Effector memory CD8-positive, alpha-beta T cell (primary cell): ENCODE measurements at regions not wholly inside any gene's neighbourhood (a gene's known extent, or its start where the extent isn't known, plus 50 kb on each side); places are given as distances from the start of the nearest gene placed in this dataset.

Source experiments
- ATAC-seq: fragments of 150-1000 bp; cut with Tn5 transposase; replicated peaks from 2 replicates; pipeline ENCODE4 v1.10.0; 2021; ENCODE audit warnings: mild to moderate bottlenecking, moderate library complexity
- DNase-seq, 3 experiments: peaks; one replicate each; pipeline ENCODE4 v3.0.0; 2021
- H3K27ac Mint-ChIP-seq, 2 donors: one replicate each; pipeline ENCODE4 v1.8.0; 2022; ENCODE audit warnings: mild to moderate bottlenecking in 2 of 2, mixed read lengths in 2 of 2, moderate library complexity in 2 of 2
- H3K27me3 Mint-ChIP-seq, 2 donors: one replicate each; pipeline ENCODE4 v1.8.0; 2022; ENCODE audit warnings: mixed read lengths in 2 of 2
- H3K36me3 Mint-ChIP-seq: one replicate; pipeline ENCODE4 v1.8.0; 2022; ENCODE audit warnings: mild to moderate bottlenecking, moderate library complexity, mixed read lengths; ENCODE audit not compliant: insufficient read depth
- H3K4me1 Mint-ChIP-seq, 2 donors: one replicate each; pipeline ENCODE4 v1.8.0; 2022; ENCODE audit warnings: low read depth in 2 of 2, mixed read lengths in 2 of 2
- H3K4me3 Mint-ChIP-seq, 2 donors: one replicate each; pipeline ENCODE4 v1.8.0; 2022; ENCODE audit warnings: mild to moderate bottlenecking in 2 of 2, mixed read lengths in 2 of 2, moderate library complexity in 2 of 2
- H3K9me3 Mint-ChIP-seq, 2 donors: one replicate each; pipeline ENCODE4 v1.8.0; 2022; ENCODE audit warnings: mixed read lengths in 2 of 2

- peaks cover 27 to 51% of the 10 kb centered on the region in 2 donors for H3K27me3 Mint-ChIP-seq
- no peaks in the 10 kb centered on the region for H3K4me1 Mint-ChIP-seq
- H3K27ac Mint-ChIP-seq: no peak overlapping the region
- H3K9me3 Mint-ChIP-seq: no peaks in the 10 kb centered on the region
- DNase-seq: no peak
- no peak for ATAC-seq
- no peak overlapping the region for H3K4me3 Mint-ChIP-seq
- no peaks in the 10 kb centered on the region for H3K36me3 Mint-ChIP-seq
Observed at GRCh38 chr3:66656609-66657008, 155.8 kb upstream of the LRIG1 start.

GRCh38 chr3:66659056-66659455, 158.2 kb upstream of the LRIG1 start:
- ATAC-seq (no peak), DNase-seq (no peak)
- no peaks in the 10 kb centered on the region for H3K9me3 Mint-ChIP-seq
- H3K4me3 Mint-ChIP-seq: no peak overlapping the region
- no peaks in the 10 kb centered on the region for H3K36me3 Mint-ChIP-seq
- H3K27me3 Mint-ChIP-seq: peaks cover 10 to 38% of the 10 kb centered on the region in 2 donors
- H3K27ac Mint-ChIP-seq: no peak overlapping the region
- H3K4me1 Mint-ChIP-seq: no peaks in the 10 kb centered on the region

- Mint-ChIP-seq H3K36me3 (no peaks in the 10 kb centered on the region), H3K27ac (no peak overlapping the region)
Observed at GRCh38 chr3:66661628-66662027, 160.8 kb upstream of the LRIG1 start.

GRCh38 chr3:66662894-66663293, 162.1 kb upstream of the LRIG1 start:
- Mint-ChIP-seq H3K27ac (no peak overlapping the region), H3K9me3 (no peaks in the 10 kb centered on the region), H3K27me3 (peaks cover 17 to 28% of the 10 kb centered on the region in 2 donors), H3K4me1 (no peaks in the 10 kb centered on the region), H3K4me3 (no peak overlapping the region), H3K36me3 (no peaks in the 10 kb centered on the region)
- ATAC-seq (no peak), DNase-seq (no peak)

More at GRCh38 chr3:66661628-66662027, 160.8 kb upstream of the LRIG1 start:
- H3K9me3 Mint-ChIP-seq: no peaks in the 10 kb centered on the region
- ATAC-seq (no peak), DNase-seq (no peak)
- peaks cover 17 to 39% of the 10 kb centered on the region in 2 donors for H3K27me3 Mint-ChIP-seq
- no peak overlapping the region for H3K4me3 Mint-ChIP-seq
- no peaks in the 10 kb centered on the region for H3K4me1 Mint-ChIP-seq

GRCh38 chr3:66665021-66665695, 164.3 kb upstream of the LRIG1 start:
- no peaks in the 10 kb centered on the region for H3K9me3 Mint-ChIP-seq
- H3K27me3 Mint-ChIP-seq: peaks cover 21 to 28% of the 10 kb centered on the region in 2 donors
- no peak overlapping the region for H3K4me3 Mint-ChIP-seq
- H3K36me3 Mint-ChIP-seq: no peaks in the 10 kb centered on the region
- no peak overlapping the region for H3K27ac Mint-ChIP-seq
- no peaks in the 10 kb centered on the region for H3K4me1 Mint-ChIP-seq
- DNase-seq (no peak), ATAC-seq (no peak)

- H3K9me3 Mint-ChIP-seq: no peaks in the 10 kb centered on the region
- peaks cover 15 to 21% of the 10 kb centered on the region in 2 donors for H3K27me3 Mint-ChIP-seq
Observed at GRCh38 chr3:66666362-66666761, 165.5 kb upstream of the LRIG1 start.

GRCh38 chr3:66667263-66667662, 166.4 kb upstream of the LRIG1 start:
- DNase-seq (no peak), ATAC-seq (no peak)
- Mint-ChIP-seq H3K27ac (no peak overlapping the region), H3K4me3 (no peak overlapping the region), H3K36me3 (no peaks in the 10 kb centered on the region), H3K4me1 (no peaks in the 10 kb centered on the region), H3K9me3 (no peaks in the 10 kb centered on the region), H3K27me3 (peaks cover 14 to 15% of the 10 kb centered on the region in 2 donors)

More at GRCh38 chr3:66666362-66666761, 165.5 kb upstream of the LRIG1 start:
- DNase-seq: no peak
- ATAC-seq: no peak
- Mint-ChIP-seq H3K36me3 (no peaks in the 10 kb centered on the region), H3K4me1 (no peaks in the 10 kb centered on the region), H3K27ac (no peak overlapping the region), H3K4me3 (no peak overlapping the region)

- ATAC-seq (no peak), DNase-seq (no peak)
Observed at GRCh38 chr3:66671291-66671690, 170.5 kb upstream of the LRIG1 start.

GRCh38 chr3:66672830-66673229, 172.0 kb upstream of the LRIG1 start:
- Mint-ChIP-seq H3K9me3 (no peaks in the 10 kb centered on the region), H3K36me3 (no peaks in the 10 kb centered on the region), H3K4me1 (no peaks in the 10 kb centered on the region), H3K4me3 (no peak overlapping the region), H3K27me3 (peaks cover 16 to 19% of the 10 kb centered on the region in 2 donors), H3K27ac (no peak overlapping the region)
- no peak for DNase-seq
- ATAC-seq: no peak

More at GRCh38 chr3:66671291-66671690, 170.5 kb upstream of the LRIG1 start:
- Mint-ChIP-seq H3K27me3 (peaks cover 14 to 19% of the 10 kb centered on the region in 2 donors), H3K9me3 (no peaks in the 10 kb centered on the region), H3K27ac (no peak overlapping the region), H3K4me1 (no peaks in the 10 kb centered on the region), H3K4me3 (no peak overlapping the region), H3K36me3 (no peaks in the 10 kb centered on the region)

GRCh38 chr3:66673293-66673692, 172.5 kb upstream of the LRIG1 start:
- H3K9me3 Mint-ChIP-seq: no peaks in the 10 kb centered on the region
- H3K4me3 Mint-ChIP-seq: no peak overlapping the region
- no peak for ATAC-seq
- DNase-seq: no peak
- H3K27ac Mint-ChIP-seq: no peak overlapping the region
- H3K4me1 Mint-ChIP-seq: no peaks in the 10 kb centered on the region
- H3K27me3 Mint-ChIP-seq: peaks cover 20 to 22% of the 10 kb centered on the region in 2 donors
- no peaks in the 10 kb centered on the region for H3K36me3 Mint-ChIP-seq

GRCh38 chr3:66675366-66675765, 174.5 kb upstream of the LRIG1 start:
- no peak overlapping the region for H3K4me3 Mint-ChIP-seq
- H3K9me3 Mint-ChIP-seq: no peaks in the 10 kb centered on the region
- H3K36me3 Mint-ChIP-seq: no peaks in the 10 kb centered on the region
- H3K4me1 Mint-ChIP-seq: no peaks in the 10 kb centered on the region
- ATAC-seq (no peak), DNase-seq (no peak)
- H3K27me3 Mint-ChIP-seq: peaks cover 27 to 28% of the 10 kb centered on the region in 2 donors
- no peak overlapping the region for H3K27ac Mint-ChIP-seq

- DNase-seq (no peak), ATAC-seq (no peak)
- Mint-ChIP-seq H3K27ac (no peak overlapping the region), H3K27me3 (peaks cover 25 to 45% of the 10 kb centered on the region in 2 donors), H3K4me1 (no peaks in the 10 kb centered on the region), H3K36me3 (peaks cover 3% of the 10 kb centered on the region), H3K9me3 (no peaks in the 10 kb centered on the region), H3K4me3 (no peak overlapping the region)
Observed at GRCh38 chr3:66692042-66692765, 191.4 kb upstream of the LRIG1 start.

GRCh38 chr3:66692766-66693150, 191.9 kb upstream of the LRIG1 start:
- H3K9me3 Mint-ChIP-seq: no peaks in the 10 kb centered on the region
- DNase-seq (no peak), ATAC-seq (no peak)
- H3K4me3 Mint-ChIP-seq: no peak overlapping the region
- H3K4me1 Mint-ChIP-seq: no peaks in the 10 kb centered on the region
- peaks cover 25 to 45% of the 10 kb centered on the region in 2 donors for H3K27me3 Mint-ChIP-seq
- no peak overlapping the region for H3K27ac Mint-ChIP-seq
- H3K36me3 Mint-ChIP-seq: peaks cover 3% of the 10 kb centered on the region

GRCh38 chr3:66693461-66694031, 192.7 kb upstream of the LRIG1 start:
- no peaks in the 10 kb centered on the region for H3K9me3 Mint-ChIP-seq
- DNase-seq (no peak), ATAC-seq (no peak)
- no peak overlapping the region for H3K27ac Mint-ChIP-seq
- no peaks in the 10 kb centered on the region for H3K4me1 Mint-ChIP-seq
- H3K36me3 Mint-ChIP-seq: no peaks in the 10 kb centered on the region
- no peak overlapping the region for H3K4me3 Mint-ChIP-seq
- peaks cover 25 to 45% of the 10 kb centered on the region in 2 donors for H3K27me3 Mint-ChIP-seq
